ENCODE measurements at regions not wholly inside any gene's neighbourhood (a gene's known extent, or its start where the extent isn't known, plus 50 kb on each side); places are given as distances from the start of the nearest gene placed in this dataset.

- H3K27ac Mint-ChIP-seq, result no peak overlapping the region
- no peaks in the 10 kb centered on the region for H3K4me1 Mint-ChIP-seq
- H3K9me3 Mint-ChIP-seq, result peaks cover 0 to 6% (median 0%) of the 10 kb centered on the region in 7 donors
- Histone ChIP-seq H3K4me1 (ENCODE audit: control insufficient read depth, insufficient read depth, low read length, poor library complexity, severe bottlenecking) (no peaks in the 10 kb centered on the region), H3K4me3 (ENCODE audit: low read depth, low read length) (no peak overlapping the region), H3K27me3 (ENCODE audit: control insufficient read depth, insufficient read depth, low read length) (no peaks in the 10 kb centered on the region), H3K27ac (ENCODE audit: insufficient read depth, low read length, poor library complexity, severe bottlenecking) (no peak overlapping the region), H3K36me3 (ENCODE audit: control insufficient read depth, insufficient read depth, low read length) (no peaks in the 10 kb centered on the region), H3K9me3 (ENCODE audit: control insufficient read depth in 2 of 2, low read length in 2 of 2) (no peaks in the 10 kb centered on the region)
- DNase-seq, result no peak
- no peak for ATAC-seq (ENCODE audit: low read depth in 2 of 2)
- no peaks in the 10 kb centered on the region for H3K36me3 Mint-ChIP-seq
- no peaks in the 10 kb centered on the region for H3K27me3 Mint-ChIP-seq
- no peak overlapping the region for H3K4me3 Mint-ChIP-seq
Observed at GRCh38 chr16:13559624-13560023, 360.3 kb upstream of the ERCC4 start.

- H3K27ac ChIP-seq (ENCODE audit: insufficient read depth, low read length, poor library complexity, severe bottlenecking), result no peak overlapping the region
- no peaks in the 10 kb centered on the region for H3K4me1 ChIP-seq (ENCODE audit: control insufficient read depth, insufficient read depth, low read length, poor library complexity, severe bottlenecking)
- Mint-ChIP-seq H3K27me3 (no peaks in the 10 kb centered on the region), H3K9me3 (peaks cover 0 to 6% (median 0%) of the 10 kb centered on the region in 7 donors), H3K36me3 (no peaks in the 10 kb centered on the region), H3K27ac (no peak overlapping the region), H3K4me1 (no peaks in the 10 kb centered on the region), H3K4me3 (no peak overlapping the region)
- H3K4me3 ChIP-seq (ENCODE audit: low read depth, low read length), result no peak overlapping the region
- H3K9me3 ChIP-seq (ENCODE audit: control insufficient read depth in 2 of 2, low read length in 2 of 2), result no peaks in the 10 kb centered on the region
- DNase-seq (no peak), ATAC-seq (ENCODE audit: low read depth in 2 of 2) (no peak)
- no peaks in the 10 kb centered on the region for H3K27me3 ChIP-seq (ENCODE audit: control insufficient read depth, insufficient read depth, low read length)
- no peaks in the 10 kb centered on the region for H3K36me3 ChIP-seq (ENCODE audit: control insufficient read depth, insufficient read depth, low read length)
Observed at GRCh38 chr16:13560151-13560550, 359.8 kb upstream of the ERCC4 start.

GRCh38 chr16:13561291-13562070 lies 358.5 kb upstream of the ERCC4 start:
- Mint-ChIP-seq H3K4me3 (no peak overlapping the region), H3K27ac (no peak overlapping the region), H3K9me3 (peaks cover 0 to 6% (median 0%) of the 10 kb centered on the region in 7 donors), H3K36me3 (no peaks in the 10 kb centered on the region), H3K4me1 (no peaks in the 10 kb centered on the region), H3K27me3 (no peaks in the 10 kb centered on the region)
- Histone ChIP-seq H3K4me3 (ENCODE audit: low read depth, low read length) (no peak overlapping the region), H3K4me1 (ENCODE audit: control insufficient read depth, insufficient read depth, low read length, poor library complexity, severe bottlenecking) (no peaks in the 10 kb centered on the region), H3K9me3 (ENCODE audit: control insufficient read depth in 2 of 2, low read length in 2 of 2) (no peaks in the 10 kb centered on the region), H3K27ac (ENCODE audit: insufficient read depth, low read length, poor library complexity, severe bottlenecking) (no peak overlapping the region), H3K36me3 (ENCODE audit: control insufficient read depth, insufficient read depth, low read length) (no peaks in the 10 kb centered on the region), H3K27me3 (ENCODE audit: control insufficient read depth, insufficient read depth, low read length) (no peaks in the 10 kb centered on the region)
- ATAC-seq (ENCODE audit: low read depth in 2 of 2) (no peak), DNase-seq (no peak)

GRCh38 chr16:13568803-13569202 lies 351.2 kb upstream of the ERCC4 start:
- Mint-ChIP-seq H3K27ac (no peak overlapping the region), H3K4me3 (no peak overlapping the region), H3K27me3 (no peaks in the 10 kb centered on the region), H3K4me1 (no peaks in the 10 kb centered on the region), H3K36me3 (no peaks in the 10 kb centered on the region), H3K9me3 (no peaks in the 10 kb centered on the region)
- Histone ChIP-seq H3K27me3 (ENCODE audit: control insufficient read depth, insufficient read depth, low read length) (no peaks in the 10 kb centered on the region), H3K36me3 (ENCODE audit: control insufficient read depth, insufficient read depth, low read length) (no peaks in the 10 kb centered on the region), H3K4me3 (ENCODE audit: low read depth, low read length) (no peak overlapping the region), H3K9me3 (ENCODE audit: control insufficient read depth in 2 of 2, low read length in 2 of 2) (no peaks in the 10 kb centered on the region), H3K27ac (ENCODE audit: insufficient read depth, low read length, poor library complexity, severe bottlenecking) (no peak overlapping the region), H3K4me1 (ENCODE audit: control insufficient read depth, insufficient read depth, low read length, poor library complexity, severe bottlenecking) (no peaks in the 10 kb centered on the region)
- DNase-seq (no peak), ATAC-seq (ENCODE audit: low read depth in 2 of 2) (no peak)

GRCh38 chr16:13569986-13570385 lies 350.0 kb upstream of the ERCC4 start:
- no peaks in the 10 kb centered on the region for H3K4me1 Mint-ChIP-seq
- H3K27me3 Mint-ChIP-seq, result no peaks in the 10 kb centered on the region
- H3K9me3 Mint-ChIP-seq, result peaks cover 0 to 3% (median 0%) of the 10 kb centered on the region in 7 donors
- ATAC-seq (ENCODE audit: low read depth in 2 of 2) (no peak), DNase-seq (no peak)
- Histone ChIP-seq H3K4me1 (ENCODE audit: control insufficient read depth, insufficient read depth, low read length, poor library complexity, severe bottlenecking) (no peaks in the 10 kb centered on the region), H3K36me3 (ENCODE audit: control insufficient read depth, insufficient read depth, low read length) (no peaks in the 10 kb centered on the region), H3K9me3 (ENCODE audit: control insufficient read depth in 2 of 2, low read length in 2 of 2) (no peaks in the 10 kb centered on the region), H3K27ac (ENCODE audit: insufficient read depth, low read length, poor library complexity, severe bottlenecking) (no peak overlapping the region), H3K27me3 (ENCODE audit: control insufficient read depth, insufficient read depth, low read length) (no peaks in the 10 kb centered on the region), H3K4me3 (ENCODE audit: low read depth, low read length) (no peak overlapping the region)
- no peak overlapping the region for H3K4me3 Mint-ChIP-seq
- no peak overlapping the region for H3K27ac Mint-ChIP-seq
- no peaks in the 10 kb centered on the region for H3K36me3 Mint-ChIP-seq

GRCh38 chr16:13571036-13571435 lies 348.9 kb upstream of the ERCC4 start:
- Histone ChIP-seq H3K27me3 (ENCODE audit: control insufficient read depth, insufficient read depth, low read length) (no peaks in the 10 kb centered on the region), H3K36me3 (ENCODE audit: control insufficient read depth, insufficient read depth, low read length) (no peaks in the 10 kb centered on the region), H3K4me1 (ENCODE audit: control insufficient read depth, insufficient read depth, low read length, poor library complexity, severe bottlenecking) (no peaks in the 10 kb centered on the region), H3K27ac (ENCODE audit: insufficient read depth, low read length, poor library complexity, severe bottlenecking) (no peak overlapping the region), H3K9me3 (ENCODE audit: control insufficient read depth in 2 of 2, low read length in 2 of 2) (no peaks in the 10 kb centered on the region), H3K4me3 (ENCODE audit: low read depth, low read length) (no peak overlapping the region)
- Mint-ChIP-seq H3K4me3 (no peak overlapping the region), H3K4me1 (no peaks in the 10 kb centered on the region), H3K9me3 (peaks cover 0 to 3% (median 0%) of the 10 kb centered on the region in 7 donors), H3K27me3 (no peaks in the 10 kb centered on the region), H3K27ac (no peak overlapping the region), H3K36me3 (no peaks in the 10 kb centered on the region)
- ATAC-seq (ENCODE audit: low read depth in 2 of 2) (no peak), DNase-seq (no peak)

- Mint-ChIP-seq H3K4me1 (no peaks in the 10 kb centered on the region), H3K9me3 (peaks cover 0 to 3% (median 0%) of the 10 kb centered on the region in 7 donors), H3K36me3 (no peaks in the 10 kb centered on the region), H3K4me3 (no peak overlapping the region), H3K27me3 (no peaks in the 10 kb centered on the region), H3K27ac (no peak overlapping the region)
- Histone ChIP-seq H3K36me3 (ENCODE audit: control insufficient read depth, insufficient read depth, low read length) (no peaks in the 10 kb centered on the region), H3K4me1 (ENCODE audit: control insufficient read depth, insufficient read depth, low read length, poor library complexity, severe bottlenecking) (no peaks in the 10 kb centered on the region), H3K4me3 (ENCODE audit: low read depth, low read length) (no peak overlapping the region), H3K27ac (ENCODE audit: insufficient read depth, low read length, poor library complexity, severe bottlenecking) (no peak overlapping the region), H3K27me3 (ENCODE audit: control insufficient read depth, insufficient read depth, low read length) (no peaks in the 10 kb centered on the region), H3K9me3 (ENCODE audit: control insufficient read depth in 2 of 2, low read length in 2 of 2) (no peaks in the 10 kb centered on the region)
- ATAC-seq (ENCODE audit: low read depth in 2 of 2) (no peak), DNase-seq (no peak)
Observed at GRCh38 chr16:13573903-13574302, 346.1 kb upstream of the ERCC4 start.

- H3K27ac ChIP-seq (ENCODE audit: insufficient read depth, low read length, poor library complexity, severe bottlenecking), result no peak overlapping the region
- H3K4me3 Mint-ChIP-seq, result no peak overlapping the region
- no peaks in the 10 kb centered on the region for H3K36me3 Mint-ChIP-seq
- H3K4me1 ChIP-seq (ENCODE audit: control insufficient read depth, insufficient read depth, low read length, poor library complexity, severe bottlenecking), result no peaks in the 10 kb centered on the region
- ATAC-seq (ENCODE audit: low read depth in 2 of 2) (no peak), DNase-seq (no peak)
- no peaks in the 10 kb centered on the region for H3K27me3 Mint-ChIP-seq
- H3K9me3 Mint-ChIP-seq, result peaks cover 0 to 4% (median 2%) of the 10 kb centered on the region in 7 donors
- H3K9me3 ChIP-seq (ENCODE audit: control insufficient read depth in 2 of 2, low read length in 2 of 2), result no peaks in the 10 kb centered on the region
- H3K27me3 ChIP-seq (ENCODE audit: control insufficient read depth, insufficient read depth, low read length), result no peaks in the 10 kb centered on the region
- H3K36me3 ChIP-seq (ENCODE audit: control insufficient read depth, insufficient read depth, low read length), result no peaks in the 10 kb centered on the region
- H3K27ac Mint-ChIP-seq, result no peak overlapping the region
- H3K4me3 ChIP-seq (ENCODE audit: low read depth, low read length), result no peak overlapping the region
- no peaks in the 10 kb centered on the region for H3K4me1 Mint-ChIP-seq
Observed at GRCh38 chr16:13586051-13586450, 333.9 kb upstream of the ERCC4 start.
